EH (cell line): ENCODE measurements at regions not wholly inside any gene's neighbourhood (a gene's known extent, or its start where the extent isn't known, plus 50 kb on each side); places are given as distances from the start of the nearest gene placed in this dataset.
A peak's percentile ranks its signal among the peaks of the same experiment; 100 is the strongest.

Experiments used
- DNase-seq: peaks from one replicate; pipeline ENCODE4 v3.0.0-alpha.2; 2015; ENCODE audit warnings: low read depth

GRCh38 chr3:24641628-24642027 is 147.0 kb upstream of the THRB start:
- no peak for DNase-seq

GRCh38 chr3:24645047-24645446 is 150.4 kb upstream of the THRB start:
- no peak for DNase-seq

- DNase-seq: no peak
Observed at GRCh38 chr3:24646790-24647189, 152.1 kb upstream of the THRB start.

- no peak for DNase-seq
Observed at GRCh38 chr3:24648063-24648462, 153.4 kb upstream of the THRB start.

GRCh38 chr3:24650839-24651238 is 156.2 kb upstream of the THRB start:
- DNase-seq: no peak

GRCh38 chr3:24657870-24658510 is 163.3 kb upstream of the THRB start:
- DNase-seq: no peak

- no peak for DNase-seq
Observed at GRCh38 chr3:24661175-24661584, 166.5 kb upstream of the THRB start.

GRCh38 chr3:24662449-24663345 is 168.0 kb upstream of the THRB start:
- DNase-seq: no peak

- no peak for DNase-seq
Observed at GRCh38 chr3:24663406-24663805, 168.8 kb upstream of the THRB start.

- no peak for DNase-seq
Observed at GRCh38 chr3:24668039-24668438, 173.4 kb upstream of the THRB start.

GRCh38 chr3:24670871-24671270 is 176.2 kb upstream of the THRB start:
- DNase-seq: no peak

- DNase-seq: no peak
Observed at GRCh38 chr3:24673596-24673995, 178.9 kb upstream of the THRB start.

- no peak for DNase-seq
Observed at GRCh38 chr3:24674261-24674660, 179.6 kb upstream of the THRB start.

GRCh38 chr3:24678021-24678420 is 183.4 kb upstream of the THRB start:
- no peak for DNase-seq

- peak; percentile 43 for DNase-seq
Observed at GRCh38 chr3:24678421-24678865, 183.8 kb upstream of the THRB start.

GRCh38 chr3:24679429-24679828 is 184.8 kb upstream of the THRB start:
- no peak for DNase-seq

GRCh38 chr3:24680214-24680967 is 185.7 kb upstream of the THRB start:
- DNase-seq: peak; percentile 39

- peak; percentile 18 for DNase-seq
Observed at GRCh38 chr3:24682141-24682547, 187.5 kb upstream of the THRB start.

GRCh38 chr3:24683090-24683489 is 188.4 kb upstream of the THRB start:
- no peak for DNase-seq

GRCh38 chr3:24683633-24684384 is 189.2 kb upstream of the THRB start:
- peak; percentile 65 for DNase-seq

- DNase-seq: no peak
Observed at GRCh38 chr3:24684506-24685023, 189.9 kb upstream of the THRB start.

- peak; percentile 38 for DNase-seq
Observed at GRCh38 chr3:24686808-24687207, 192.2 kb upstream of the THRB start.
